GM12891 (cell line): ENCODE measurements at regions not wholly inside any gene's neighbourhood (a gene's known extent, or its start where the extent isn't known, plus 50 kb on each side); places are given as distances from the start of the nearest gene placed in this dataset.

Experiments
- POLR2A ChIP-seq: IDR thresholded peaks from 2 replicates; pipeline ENCODE4 v1.6.1; 2011; ENCODE audit warnings: low read depth, low read length, control low read depth
- POLR2AphosphoS5 ChIP-seq: IDR thresholded peaks from 2 replicates; pipeline ENCODE4 v1.6.1; 2011; ENCODE audit warnings: low read depth, low read length, control low read depth
- POU2F2 ChIP-seq: IDR thresholded peaks from 2 replicates; pipeline ENCODE4 v1.6.1; 2011; ENCODE audit warnings: low read depth, mild to moderate bottlenecking, control low read depth, low read length, moderate library complexity
- SPI1 ChIP-seq: IDR thresholded peaks from 2 replicates; pipeline ENCODE4 v1.6.1; 2011; ENCODE audit warnings: low read depth, low read length, control low read depth
- TAF1 ChIP-seq: IDR thresholded peaks from 2 replicates; pipeline ENCODE4 v1.6.1; 2011; ENCODE audit warnings: low read depth, low read length, control low read depth

DNA sequence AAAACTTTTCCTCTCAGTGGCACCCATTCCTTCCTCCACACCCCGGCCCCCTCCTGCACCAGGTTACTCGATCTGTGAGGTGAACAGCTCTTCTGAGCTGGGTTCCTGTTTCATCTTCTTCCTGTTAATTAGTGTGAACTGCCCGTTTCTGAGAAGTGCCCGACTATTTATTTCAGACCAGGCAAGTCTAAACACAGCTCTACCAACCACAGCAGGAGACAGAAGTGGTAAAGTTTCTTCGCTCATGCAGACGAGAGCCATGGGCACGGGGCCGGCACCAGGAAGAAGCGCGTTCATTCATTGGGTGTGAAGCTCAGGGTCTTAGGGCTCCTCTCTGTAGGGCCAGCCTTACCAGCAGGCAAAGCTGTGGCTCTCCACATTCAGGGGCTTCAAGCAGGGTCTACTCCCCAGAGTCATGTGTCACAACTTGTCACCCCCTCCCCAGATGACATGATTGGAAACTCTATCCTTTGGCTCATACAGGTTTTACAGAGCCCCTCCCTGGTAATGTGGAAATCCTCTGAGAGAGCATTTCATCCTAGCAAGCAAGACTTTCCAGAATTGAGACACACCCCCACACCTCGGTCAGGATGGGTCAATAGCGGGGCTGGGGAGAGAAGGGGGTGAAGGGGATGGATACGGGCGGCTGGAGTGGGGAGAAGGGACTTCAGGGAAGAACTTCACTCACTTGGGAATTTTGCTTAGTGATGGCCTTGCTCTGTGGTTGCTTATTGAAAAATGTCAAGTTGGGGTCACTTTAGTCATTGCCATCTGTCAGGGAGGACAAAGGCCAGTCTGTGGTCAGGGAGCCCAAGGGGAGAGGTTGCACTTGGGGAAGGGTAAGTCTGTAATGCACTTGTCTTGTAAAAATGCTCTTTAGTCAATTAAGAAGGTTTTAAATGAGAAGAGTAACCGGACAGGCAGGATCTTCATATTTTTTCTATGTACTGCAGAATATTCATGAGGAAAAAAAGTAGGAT is 121.6 kb upstream of the TRIM2 start:
- TF ChIP-seq POLR2AphosphoS5 (no peak), POLR2A (no peak), POU2F2 (no peak), SPI1 (no peak), TAF1 (no peak)
